ENCODE measurements at regions not wholly inside any gene's neighbourhood (a gene's known extent, or its start where the extent isn't known, plus 50 kb on each side); places are given as distances from the start of the nearest gene placed in this dataset.

GRCh38 chr5:89542736-89543135 lies 659.8 kb upstream of the MEF2C start:
- no peaks in the 10 kb centered on the region for H3K9me3 ChIP-seq (ENCODE audit: insufficient read depth, low read length)
- no peaks in the 10 kb centered on the region for H3K27me3 ChIP-seq (ENCODE audit: low read length)
- no peak overlapping the region for H3K9ac ChIP-seq (ENCODE audit: low read length)
- H3K27ac ChIP-seq (ENCODE audit: low read depth, low read length) = no peak overlapping the region
- no peak overlapping the region for H3K4me2 ChIP-seq (ENCODE audit: low read depth, low read length, poor library complexity, severe bottlenecking)
- no peaks in the 10 kb centered on the region; the same call in 1 of the 2 replicates for H3K9me2 ChIP-seq (replicated peaks; ENCODE audit: insufficient read depth, low read length)
- no peaks in the 10 kb centered on the region; the same call in 1 of the 2 replicates for H4K20me1 ChIP-seq (ENCODE audit: low read depth, low read length)
- H3K4me3 ChIP-seq (ENCODE audit: insufficient read depth, low read length, poor library complexity, severe bottlenecking) = no peak overlapping the region
- H3F3A ChIP-seq (ENCODE audit: insufficient read depth) = no peaks in the 10 kb centered on the region
- no peaks in the 10 kb centered on the region for H3K36me3 ChIP-seq (ENCODE audit: low read length)
- H2AFZ ChIP-seq (ENCODE audit: low read depth, low read length, severe bottlenecking) = no peak overlapping the region
- H3K79me2 ChIP-seq (ENCODE audit: insufficient read depth, low read length) = no peaks in the 10 kb centered on the region
- TF ChIP-seq CTCF (IDR thresholded peaks at IDR 0.05; ENCODE audit: insufficient read depth, low read length, poor library complexity, severe bottlenecking) = no peak
- TF ChIP-seq EZH2phosphoT487 (conservative IDR thresholded peaks at IDR 0.05; ENCODE audit: low read length) = no peak

GRCh38 chr5:89537800-89538199 lies 654.8 kb upstream of the MEF2C start:
- no peaks in the 10 kb centered on the region for H3K9me3 ChIP-seq (ENCODE audit: insufficient read depth, low read length)
- H3F3A ChIP-seq (ENCODE audit: insufficient read depth) = no peaks in the 10 kb centered on the region
- no peak overlapping the region for H3K9ac ChIP-seq (ENCODE audit: low read length)
- H3K36me3 ChIP-seq (ENCODE audit: low read length) = no peaks in the 10 kb centered on the region
- no peak overlapping the region for H3K4me2 ChIP-seq (ENCODE audit: low read depth, low read length, poor library complexity, severe bottlenecking)
- H4K20me1 ChIP-seq (ENCODE audit: low read depth, low read length) = no peaks in the 10 kb centered on the region
- H3K9me2 ChIP-seq (replicated peaks; ENCODE audit: insufficient read depth, low read length) = no peaks in the 10 kb centered on the region; the same call in 1 of the 2 replicates
- no peaks in the 10 kb centered on the region for H3K79me2 ChIP-seq (ENCODE audit: insufficient read depth, low read length)
- H2AFZ ChIP-seq (ENCODE audit: low read depth, low read length, severe bottlenecking) = no peak overlapping the region
- H3K27ac ChIP-seq (ENCODE audit: low read depth, low read length) = no peak overlapping the region
- TF ChIP-seq EZH2phosphoT487 (conservative IDR thresholded peaks at IDR 0.05; ENCODE audit: low read length) (no peak), CTCF (IDR thresholded peaks at IDR 0.05; ENCODE audit: insufficient read depth, low read length, poor library complexity, severe bottlenecking) (no peak)
- H3K27me3 ChIP-seq (ENCODE audit: low read length) = no peaks in the 10 kb centered on the region
- no peak overlapping the region for H3K4me3 ChIP-seq (ENCODE audit: insufficient read depth, low read length, poor library complexity, severe bottlenecking)

- H4K20me1 ChIP-seq (ENCODE audit: low read depth, low read length) = no peaks in the 10 kb centered on the region
- no peak overlapping the region for H3K9ac ChIP-seq (ENCODE audit: low read length)
- no peaks in the 10 kb centered on the region for H3K27me3 ChIP-seq (ENCODE audit: low read length)
- no peak overlapping the region for H3K4me3 ChIP-seq (ENCODE audit: insufficient read depth, low read length, poor library complexity, severe bottlenecking)
- H3K9me2 ChIP-seq (replicated peaks; ENCODE audit: insufficient read depth, low read length) = no peaks in the 10 kb centered on the region; the same call in 1 of the 2 replicates
- no peak overlapping the region for H2AFZ ChIP-seq (ENCODE audit: low read depth, low read length, severe bottlenecking)
- no peak overlapping the region for H3K4me2 ChIP-seq (ENCODE audit: low read depth, low read length, poor library complexity, severe bottlenecking)
- H3K27ac ChIP-seq (ENCODE audit: low read depth, low read length) = no peak overlapping the region
- H3K79me2 ChIP-seq (ENCODE audit: insufficient read depth, low read length) = no peaks in the 10 kb centered on the region
- TF ChIP-seq CTCF (IDR thresholded peaks at IDR 0.05; ENCODE audit: insufficient read depth, low read length, poor library complexity, severe bottlenecking) (no peak), EZH2phosphoT487 (conservative IDR thresholded peaks at IDR 0.05; ENCODE audit: low read length) (no peak)
- no peaks in the 10 kb centered on the region for H3K9me3 ChIP-seq (ENCODE audit: insufficient read depth, low read length)
- no peaks in the 10 kb centered on the region for H3F3A ChIP-seq (ENCODE audit: insufficient read depth)
- no peaks in the 10 kb centered on the region for H3K36me3 ChIP-seq (ENCODE audit: low read length)
Observed at GRCh38 chr5:89536020-89536419, 653.0 kb upstream of the MEF2C start.

All from SU-DHL-6 (cell line).